Adrenal gland (tissue), 9 donors: ENCODE measurements at regions not wholly inside any gene's neighbourhood (a gene's known extent, or its start where the extent isn't known, plus 50 kb on each side); places are given as distances from the start of the nearest gene placed in this dataset.
"Not testable (repeated sequence)": the region's sequence is repeated elsewhere in the genome, so short reads cannot be mapped to it uniquely, and the experiment has no call there.

ENCODE experiments used
- DNase-seq, 7 donors: peaks; one replicate each; pipeline ENCODE4 v3.0.0-alpha.2; 2019 to 2020
- H3K27ac ChIP-seq, 5 donors: fragments of 200-600 bp; sonication (generic) in 4 of 5; 1 replicate in 3 of 5; 2 replicates in 2 of 5; pipeline versions ENCODE4 v1.5.1 to v1.8.0; 2016 to 2020; ENCODE audit warnings: mild to moderate bottlenecking in 1 of 5
- H3K27me3 ChIP-seq: fragments of 200-600 bp; 2 replicates; pipeline ENCODE4 v1.8.0; 2021
- H3K36me3 ChIP-seq, 2 donors: fragments of 200-600 bp; replicated peaks in 1 of 2; 1 replicate in 1 of 2; 2 replicates in 1 of 2; pipeline versions ENCODE4 v1.5.1 to v1.8.0; 2018 to 2022
- H3K4me1 ChIP-seq, 2 donors: fragments of 200-600 bp; replicated peaks in 1 of 2; 1 replicate in 1 of 2; 2 replicates in 1 of 2; pipeline versions ENCODE4 v1.5.1 to v1.8.0; 2018 to 2021
- H3K4me3 ChIP-seq, 4 donors: fragments of 200-600 bp; sonication (generic) in 3 of 4; one replicate each; pipeline ENCODE4 v1.5.1; 2016 to 2018
- H3K9me3 ChIP-seq, 3 donors: fragments of 200-600 bp; sonication (generic) in 1 of 3; replicated peaks in 1 of 3; 1 replicate in 2 of 3; 2 replicates in 1 of 3; pipeline versions ENCODE4 v1.5.1 to v1.8.0; 2016 to 2021
- POLR2A ChIP-seq, 2 donors: fragments of 450-650 bp; IDR thresholded peaks; one replicate each; pipeline ENCODE4 v1.6.1; 2017; ENCODE audit warnings: antibody characterized with exemption in 2 of 2, mild to moderate bottlenecking in 2 of 2, moderate library complexity in 1 of 2
- WGBS, 4 donors: extraction: QIAGEN DNeasy Blood & Tissue Kit in 2 of 4; methylation state at CpG; one replicate each; pipeline versions ENCODE4 v1.1.5 to v1.1.7; 2013 to 2017; 5-methylcytosine and 5-hydroxymethylcytosine counted together
- intact Hi-C, 2 donors: fragments of 100-400 bp; cut with DNase I; formaldehyde crosslinking; loops; one replicate each; pipeline versions ENCODE4 v1.14.1 to v1.15.0; 2022 to 2023
- TF ChIP-seq, protein P1 (sequence below), 6 experiments: fragments of 450-650 bp in 4 of 6; fragments of 200-600 bp in 2 of 6; sonication (generic) in 1 of 6; IDR thresholded peaks; 1 replicate in 5 of 6; 2 replicates in 1 of 6; pipeline versions ENCODE4 v1.5.1 to v1.8.0; 2016 to 2021; ENCODE audit warnings: antibody characterized with exemption in 6 of 6, mild to moderate bottlenecking in 2 of 6, moderate library complexity in 1 of 6
- donor health status: healthy with polysubstance abuse.
- donor health status: Bipolar disorder and iron deficiency.
- donor health status: DM: yes; HTN: yes; CAD: no.
- donor health status: DM: no; HTN: no; CAD: no.
- donor health status: DM: no; HTN: no; CAD: no.

DNA sequence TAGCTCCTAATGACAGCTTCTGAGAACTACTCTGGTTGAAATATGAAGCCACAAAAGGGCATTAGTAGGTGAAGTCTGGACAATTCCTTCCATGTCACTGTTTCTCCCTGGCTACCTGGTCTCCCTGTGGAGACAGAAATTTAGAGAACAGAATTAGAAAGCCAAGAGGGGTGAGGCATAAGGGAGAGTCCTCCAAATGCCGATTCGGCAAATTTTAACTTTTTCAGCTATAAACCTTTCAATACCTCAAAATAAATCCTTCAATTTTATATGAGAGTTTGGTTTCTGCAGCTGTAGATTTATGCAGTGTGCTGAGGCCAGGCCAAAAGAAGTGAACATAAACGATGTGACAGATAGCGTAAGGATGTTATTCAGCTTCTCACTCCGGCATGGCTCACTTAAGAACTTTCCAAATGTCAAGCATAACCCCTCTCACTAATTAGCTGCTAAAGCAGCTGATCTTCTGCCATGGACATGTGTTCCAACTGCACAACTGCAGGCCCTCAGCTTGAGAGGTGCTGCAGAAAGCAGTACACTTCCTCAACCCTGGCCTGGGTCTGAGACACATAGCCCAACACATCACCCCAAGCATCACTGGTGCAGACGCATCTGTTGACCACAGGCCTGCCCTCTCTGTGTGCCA, 247.9 kb upstream of the SOX9 start:
- no peak for DNase-seq
- Histone ChIP-seq H3K4me3 (no peak overlapping the region), H3K27me3 (no peaks in the 10 kb centered on the region), H3K9me3 (no peaks in the 10 kb centered on the region), H3K4me1 (no peaks in the 10 kb centered on the region), H3K36me3 (no peaks in the 10 kb centered on the region), H3K27ac (no peak overlapping the region)
- intact Hi-C loops: no loop called here
- TF ChIP-seq POLR2A (IDR thresholded peaks at IDR 0.05): no peak
- TF ChIP-seq, protein P1, sequence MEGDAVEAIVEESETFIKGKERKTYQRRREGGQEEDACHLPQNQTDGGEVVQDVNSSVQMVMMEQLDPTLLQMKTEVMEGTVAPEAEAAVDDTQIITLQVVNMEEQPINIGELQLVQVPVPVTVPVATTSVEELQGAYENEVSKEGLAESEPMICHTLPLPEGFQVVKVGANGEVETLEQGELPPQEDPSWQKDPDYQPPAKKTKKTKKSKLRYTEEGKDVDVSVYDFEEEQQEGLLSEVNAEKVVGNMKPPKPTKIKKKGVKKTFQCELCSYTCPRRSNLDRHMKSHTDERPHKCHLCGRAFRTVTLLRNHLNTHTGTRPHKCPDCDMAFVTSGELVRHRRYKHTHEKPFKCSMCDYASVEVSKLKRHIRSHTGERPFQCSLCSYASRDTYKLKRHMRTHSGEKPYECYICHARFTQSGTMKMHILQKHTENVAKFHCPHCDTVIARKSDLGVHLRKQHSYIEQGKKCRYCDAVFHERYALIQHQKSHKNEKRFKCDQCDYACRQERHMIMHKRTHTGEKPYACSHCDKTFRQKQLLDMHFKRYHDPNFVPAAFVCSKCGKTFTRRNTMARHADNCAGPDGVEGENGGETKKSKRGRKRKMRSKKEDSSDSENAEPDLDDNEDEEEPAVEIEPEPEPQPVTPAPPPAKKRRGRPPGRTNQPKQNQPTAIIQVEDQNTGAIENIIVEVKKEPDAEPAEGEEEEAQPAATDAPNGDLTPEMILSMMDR (IDR thresholded peaks at IDR 0.05): no peak
- 83 to 90% (median 90%) methylated on average over 5 to 6 of the region's 6 CpGs for WGBS, 4 donors

DNA sequence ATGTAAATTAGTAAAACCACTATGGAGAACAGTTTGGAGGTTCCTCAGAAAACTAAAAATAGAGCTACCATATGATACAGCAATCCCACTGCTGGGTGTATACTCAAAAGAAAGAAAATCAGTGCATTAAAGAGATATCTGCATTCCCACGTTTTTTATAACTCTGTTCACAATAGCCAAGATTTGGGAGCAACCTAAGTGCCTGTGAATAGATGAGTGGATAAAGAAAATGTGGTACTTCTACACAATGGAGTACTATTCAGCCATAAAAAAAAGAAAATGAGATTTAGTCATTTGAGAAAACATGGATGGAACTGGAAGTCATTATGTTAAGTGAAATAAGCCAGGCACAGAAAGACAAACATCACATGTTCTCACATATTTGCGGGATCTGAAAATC, 246.0 kb upstream of the SOX9 start:
- not testable (repeated sequence) for H3K9me3 ChIP-seq

DNA sequence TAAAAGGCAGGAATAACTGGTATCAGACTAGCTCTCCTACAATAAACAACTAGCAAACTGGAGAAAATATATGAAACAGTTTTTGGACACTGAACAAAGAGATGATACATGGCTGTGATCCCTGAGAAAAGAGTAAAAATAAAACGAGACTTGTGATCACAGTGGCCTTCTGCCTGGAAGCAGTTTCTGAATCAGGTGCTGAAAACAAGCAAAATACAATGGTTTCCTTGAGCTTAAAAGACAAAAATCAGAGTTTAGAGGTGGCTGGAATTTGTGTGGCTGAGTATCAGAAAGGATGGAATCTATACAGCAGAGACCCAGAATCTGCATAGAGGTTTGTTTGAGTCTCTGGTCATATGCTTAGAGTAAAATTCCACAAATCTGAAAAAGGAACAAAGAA, 242.5 kb upstream of the SOX9 start:
- no peaks in the 10 kb centered on the region for H3K9me3 ChIP-seq
- no peak overlapping the region for H3K4me3 ChIP-seq
- H3K27me3 ChIP-seq: no peaks in the 10 kb centered on the region
- no peaks in the 10 kb centered on the region for H3K4me1 ChIP-seq
- intact Hi-C loops: no loop called here
- TF ChIP-seq POLR2A (IDR thresholded peaks at IDR 0.05): no peak
- H3K36me3 ChIP-seq: no peaks in the 10 kb centered on the region
- WGBS, 4 donors: 12 to 26% (median 20%) methylated on average over 1 of the region's 1 CpG
- DNase-seq: no peak
- H3K27ac ChIP-seq: no peak overlapping the region

More for the DNA sequence above, 246.0 kb upstream of the SOX9 start:
- WGBS, 4 donors: 62 to 73% (median 67%) methylated on average over 2 of the region's 2 CpGs
- H3K4me1 ChIP-seq, H3K27me3 ChIP-seq, H3K27ac ChIP-seq, DNase-seq, H3K4me3 ChIP-seq, intact Hi-C loops, H3K36me3 ChIP-seq: not testable (repeated sequence)

DNA sequence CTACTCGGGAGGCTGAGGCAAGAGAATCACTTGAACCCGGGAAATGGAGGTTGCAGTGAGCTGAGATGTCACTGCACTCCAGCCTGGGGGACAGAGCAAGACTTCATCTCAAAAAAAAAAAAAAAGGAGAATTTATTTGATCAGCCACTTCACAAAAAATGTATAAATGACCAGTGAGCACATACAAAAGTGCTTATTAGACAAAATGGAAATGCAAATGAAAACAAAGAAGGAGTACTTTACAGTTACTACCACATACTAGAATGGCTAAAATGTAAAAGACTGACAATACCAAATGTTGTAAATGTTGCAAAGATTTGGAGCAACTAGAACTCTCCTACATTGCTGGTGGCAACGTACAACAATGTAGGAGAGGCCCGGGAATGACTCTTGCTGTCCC, 241.8 kb upstream of the SOX9 start:
- DNase-seq: no peak
- TF ChIP-seq, protein P1 (IDR thresholded peaks at IDR 0.05): no peak
- TF ChIP-seq POLR2A (IDR thresholded peaks at IDR 0.05): no peak
- 77 to 87% (median 82%) methylated on average over 4 of the region's 4 CpGs for WGBS, 4 donors
- no peaks in the 10 kb centered on the region for H3K9me3 ChIP-seq
- no peaks in the 10 kb centered on the region for H3K27me3 ChIP-seq
- no peak overlapping the region for H3K4me3 ChIP-seq
- H3K4me1 ChIP-seq: no peaks in the 10 kb centered on the region
- H3K27ac ChIP-seq: no peak overlapping the region
- intact Hi-C loops: no loop called here
- no peaks in the 10 kb centered on the region for H3K36me3 ChIP-seq

DNA sequence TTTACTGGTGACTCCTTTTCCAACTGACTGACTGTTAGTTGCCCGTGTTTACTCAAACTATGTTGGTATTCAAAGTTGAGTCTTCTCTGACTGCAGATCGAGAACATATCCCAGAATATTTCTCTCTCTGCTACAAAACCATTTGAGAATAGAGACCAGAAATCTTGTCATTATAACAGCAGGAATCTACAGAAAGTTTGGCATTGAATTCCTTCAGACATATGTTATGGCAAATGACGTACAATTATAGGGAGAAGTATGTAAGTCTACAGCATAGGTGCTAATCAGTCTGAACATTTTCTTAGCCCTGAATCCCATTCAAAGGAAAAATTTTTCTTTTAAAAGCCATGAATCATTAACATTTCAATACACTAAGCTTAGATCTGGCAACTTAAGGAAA, 239.8 kb upstream of the SOX9 start:
- no peaks in the 10 kb centered on the region for H3K4me1 ChIP-seq
- TF ChIP-seq POLR2A (IDR thresholded peaks at IDR 0.05): no peak
- TF ChIP-seq, protein P1 (IDR thresholded peaks at IDR 0.05): no peak
- no peak for DNase-seq
- intact Hi-C loops: no loop called here
- H3K4me3 ChIP-seq: no peak overlapping the region
- H3K36me3 ChIP-seq: no peaks in the 10 kb centered on the region
- H3K27me3 ChIP-seq: no peaks in the 10 kb centered on the region
- WGBS, 4 donors: 52 to 74% (median 63%) methylated on average over 3 of the region's 3 CpGs
- no peak overlapping the region for H3K27ac ChIP-seq
- no peaks in the 10 kb centered on the region for H3K9me3 ChIP-seq
